HG03103 (cell line): ENCODE measurements at regions not wholly inside any gene's neighbourhood (a gene's known extent, or its start where the extent isn't known, plus 50 kb on each side); places are given as distances from the start of the nearest gene placed in this dataset.
"Not testable (repeated sequence)": the region's sequence is repeated elsewhere in the genome, so short reads cannot be mapped to it uniquely, and the experiment has no call there.

Source experiments
- ATAC-seq: cut with Tn5 transposase; IDR thresholded peaks from one replicate; pipeline ENCODE4 v1.9.1; 2021; ENCODE audit warnings: low read depth; ENCODE audit not compliant: unreplicated experiment

GRCh38 chr14:105770619-105771216 lies 244.3 kb downstream of the TMEM121 start:
- not testable (repeated sequence) for ATAC-seq

GRCh38 chr14:105771261-105772226 lies 245.2 kb downstream of the TMEM121 start:
- ATAC-seq: not testable (repeated sequence)

GRCh38 chr14:105772710-105773250 lies 246.4 kb downstream of the TMEM121 start:
- ATAC-seq: not testable (repeated sequence)

GRCh38 chr14:105773584-105773983 lies 247.2 kb downstream of the TMEM121 start:
- ATAC-seq: no peak

- ATAC-seq: no peak
Observed at GRCh38 chr14:105774001-105774400, 247.6 kb downstream of the TMEM121 start.

- not testable (repeated sequence) for ATAC-seq
Observed at GRCh38 chr14:105774585-105775348, 248.4 kb downstream of the TMEM121 start.

GRCh38 chr14:105775349-105775923 lies 249.1 kb downstream of the TMEM121 start:
- ATAC-seq: not testable (repeated sequence)

GRCh38 chr14:105776112-105776511 lies 249.7 kb downstream of the TMEM121 start:
- not testable (repeated sequence) for ATAC-seq

GRCh38 chr14:105776924-105777323 lies 250.5 kb downstream of the TMEM121 start:
- no peak for ATAC-seq

- ATAC-seq: no peak
Observed at GRCh38 chr14:105783707-105784106, 257.3 kb downstream of the TMEM121 start.

GRCh38 chr14:105793836-105794235 lies 267.5 kb downstream of the TMEM121 start:
- ATAC-seq: no peak

- ATAC-seq: no peak
Observed at GRCh38 chr14:105797546-105797945, 271.2 kb downstream of the TMEM121 start.

- ATAC-seq: no peak
Observed at GRCh38 chr14:105805701-105806100, 279.3 kb downstream of the TMEM121 start.

- ATAC-seq: no peak
Observed at GRCh38 chr14:105806568-105806967, 280.2 kb downstream of the TMEM121 start.

- ATAC-seq: no peak
Observed at GRCh38 chr14:105817971-105818711, 291.8 kb downstream of the TMEM121 start.

GRCh38 chr14:105818712-105819005 lies 292.3 kb downstream of the TMEM121 start:
- no peak for ATAC-seq

- no peak for ATAC-seq
Observed at GRCh38 chr14:105830171-105830570, 303.8 kb downstream of the TMEM121 start.

GRCh38 chr14:105836160-105836559 lies 309.8 kb downstream of the TMEM121 start:
- ATAC-seq: no peak

GRCh38 chr14:105836730-105837129 lies 310.3 kb downstream of the TMEM121 start:
- no peak for ATAC-seq
